ENCODE measurements at regions not wholly inside any gene's neighbourhood (a gene's known extent, or its start where the extent isn't known, plus 50 kb on each side); places are given as distances from the start of the nearest gene placed in this dataset.
A peak's percentile ranks its signal among the peaks of the same experiment; 100 is the strongest.
"Not testable (repeated sequence)": the region's sequence is repeated elsewhere in the genome, so short reads cannot be mapped to it uniquely, and the experiment has no call there.

- no peak overlapping the region for H3K4me3 ChIP-seq (ENCODE audit: low read length)
- ATAC-seq (no peak), DNase-seq (no peak)
- no peaks in the 10 kb centered on the region for H3K4me1 ChIP-seq (ENCODE audit: control insufficient read depth in 2 of 2, insufficient read depth in 2 of 2, low read length in 2 of 2)
- no peaks in the 10 kb centered on the region for H3K27me3 ChIP-seq (ENCODE audit: control insufficient read depth in 2 of 2, insufficient read depth in 2 of 2, low read length in 2 of 2)
- Mint-ChIP-seq H3K4me1 (no peaks in the 10 kb centered on the region), H3K27ac (no peak overlapping the region), H3K9me3 (peaks cover 0 to 16% (median 3%) of the 10 kb centered on the region in 11 donors), H3K4me3 (no peak overlapping the region), H3K27me3 (peaks cover 0 to 12% (median 9%) of the 10 kb centered on the region in 5 donors), H3K36me3 (no peaks in the 10 kb centered on the region)
- intact Hi-C loops (cut with micrococcal nuclease): no loop called here
- ChIA-PET CTCF (no interaction called here), POLR2A (no interaction called here)
- H3K9me3 ChIP-seq (ENCODE audit: control insufficient read depth in 2 of 3, low read length in 3 of 3): peaks cover 0 to 3% (median 0%) of the 10 kb centered on the region in 3 experiments
- H3K36me3 ChIP-seq (ENCODE audit: control insufficient read depth in 2 of 3, insufficient read depth in 3 of 3, low read length in 3 of 3): no peaks in the 10 kb centered on the region
- H3K27ac ChIP-seq (ENCODE audit: low read depth, low read length): no peak overlapping the region
Measured at GRCh38 chr13:111584870-111585269, 264.4 kb downstream of the TEX29 start.

- peaks cover 0 to 22% (median 9%) of the 10 kb centered on the region in 5 donors for H3K27me3 Mint-ChIP-seq
- ATAC-seq (no peak), DNase-seq (no peak)
- ChIA-PET POLR2A (no interaction called here), CTCF (no interaction called here)
- no peaks in the 10 kb centered on the region for H3K36me3 Mint-ChIP-seq
- H3K27ac Mint-ChIP-seq: no peak overlapping the region
- H3K4me3 Mint-ChIP-seq: no peak overlapping the region
- H3K4me1 Mint-ChIP-seq: peaks cover 0 to 2% (median 0%) of the 10 kb centered on the region in 7 donors
- peaks cover 0 to 17% (median 4%) of the 10 kb centered on the region in 11 donors for H3K9me3 Mint-ChIP-seq
- no peaks in the 10 kb centered on the region for H3K27me3 ChIP-seq (ENCODE audit: control insufficient read depth in 2 of 2, insufficient read depth in 2 of 2, low read length in 2 of 2)
- H3K9me3 ChIP-seq (ENCODE audit: control insufficient read depth in 2 of 3, low read length in 3 of 3): no peaks in the 10 kb centered on the region
- intact Hi-C loops (cut with micrococcal nuclease): no loop called here
- H3K36me3 ChIP-seq (ENCODE audit: control insufficient read depth in 2 of 3, insufficient read depth in 3 of 3, low read length in 3 of 3): no peaks in the 10 kb centered on the region
- no peak overlapping the region for H3K27ac ChIP-seq (ENCODE audit: low read depth, low read length)
- H3K4me1 ChIP-seq (ENCODE audit: control insufficient read depth in 2 of 2, insufficient read depth in 2 of 2, low read length in 2 of 2): no peaks in the 10 kb centered on the region
- H3K4me3 ChIP-seq (ENCODE audit: low read length): no peak overlapping the region
Measured at GRCh38 chr13:111586291-111586690, 265.8 kb downstream of the TEX29 start.

DNA sequence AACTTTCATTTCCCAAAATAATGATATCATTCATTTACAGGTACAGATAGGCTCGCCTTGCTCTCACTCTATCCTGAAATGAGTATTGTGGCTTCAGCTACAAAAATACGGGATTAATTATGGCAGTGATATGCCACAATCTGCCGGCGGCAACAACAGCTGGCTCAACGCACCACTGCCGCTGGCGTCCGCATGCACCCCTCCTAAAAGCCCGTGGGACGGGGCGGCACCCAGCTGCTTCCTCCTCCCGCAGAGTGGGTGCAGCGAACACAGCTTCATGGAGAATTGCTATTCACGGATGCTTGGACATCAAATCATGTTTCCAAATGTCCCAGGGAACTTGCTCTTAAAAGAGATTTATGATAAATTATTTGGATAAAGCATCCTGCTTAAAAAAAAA lies 266.8 kb downstream of the TEX29 start:
- peaks cover 0 to 2% (median 0%) of the 10 kb centered on the region in 7 donors for H3K4me1 Mint-ChIP-seq
- ChIA-PET CTCF (interaction anchor here (0.5 kb wide), 1 partner anchor 8 kb away, joined by 4 read pairs; no protein-coding TSS in a partner anchor), POLR2A (no interaction called here)
- no peaks in the 10 kb centered on the region for H3K36me3 Mint-ChIP-seq
- H3K27me3 Mint-ChIP-seq: peaks cover 0 to 22% (median 9%) of the 10 kb centered on the region in 5 donors
- no peaks in the 10 kb centered on the region for H3K27me3 ChIP-seq (ENCODE audit: control insufficient read depth in 2 of 2, insufficient read depth in 2 of 2, low read length in 2 of 2)
- H3K9me3 ChIP-seq (ENCODE audit: control insufficient read depth in 2 of 3, low read length in 3 of 3): no peaks in the 10 kb centered on the region
- peaks cover 0 to 13% (median 3%) of the 10 kb centered on the region in 11 donors for H3K9me3 Mint-ChIP-seq
- H3K27ac Mint-ChIP-seq: no peak overlapping the region
- H3K27ac ChIP-seq (ENCODE audit: low read depth, low read length): no peak overlapping the region
- H3K4me3 ChIP-seq (ENCODE audit: low read length): no peak overlapping the region
- no peaks in the 10 kb centered on the region for H3K4me1 ChIP-seq (ENCODE audit: control insufficient read depth in 2 of 2, insufficient read depth in 2 of 2, low read length in 2 of 2)
- no peaks in the 10 kb centered on the region for H3K36me3 ChIP-seq (ENCODE audit: control insufficient read depth in 2 of 3, insufficient read depth in 3 of 3, low read length in 3 of 3)
- intact Hi-C loops (cut with micrococcal nuclease): no loop called here
- ATAC-seq (no peak), DNase-seq (no peak)
- no peak overlapping the region for H3K4me3 Mint-ChIP-seq

DNA sequence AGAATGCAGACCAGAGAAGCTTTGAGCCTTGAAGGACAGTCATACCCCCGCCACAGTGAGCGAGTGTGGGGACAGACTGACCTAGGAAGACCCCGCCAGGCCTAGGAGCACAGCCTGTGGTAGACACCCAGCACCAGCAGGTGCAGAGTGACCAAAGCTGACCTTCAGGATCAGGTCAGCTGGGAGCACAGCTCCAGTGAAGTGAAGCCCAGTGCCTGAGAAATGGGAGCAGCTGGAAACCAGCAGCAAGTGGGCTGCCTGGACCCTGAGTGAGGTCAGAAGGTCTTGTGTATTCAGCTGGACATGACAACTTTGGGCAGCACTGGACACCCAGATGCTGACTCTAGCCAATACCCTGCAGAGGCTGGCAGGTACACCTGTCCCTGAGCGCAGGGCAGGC lies 268.9 kb downstream of the TEX29 start:
- H3K4me1 ChIP-seq (ENCODE audit: control insufficient read depth in 2 of 2, insufficient read depth in 2 of 2, low read length in 2 of 2): no peaks in the 10 kb centered on the region
- CTCF ChIA-PET: no interaction called here
- ATAC-seq (no peak), DNase-seq (no peak)
- no peak overlapping the region for H3K27ac ChIP-seq (ENCODE audit: low read depth, low read length)
- H3K36me3 Mint-ChIP-seq: no peaks in the 10 kb centered on the region
- no peaks in the 10 kb centered on the region for H3K36me3 ChIP-seq (ENCODE audit: control insufficient read depth in 2 of 3, insufficient read depth in 3 of 3, low read length in 3 of 3)
- intact Hi-C loops (cut with micrococcal nuclease): no loop called here
- POLR2A ChIA-PET: no interaction called here
- H3K4me1 Mint-ChIP-seq: peaks cover 0 to 2% (median 0%) of the 10 kb centered on the region in 7 donors
- no peaks in the 10 kb centered on the region for H3K27me3 ChIP-seq (ENCODE audit: control insufficient read depth in 2 of 2, insufficient read depth in 2 of 2, low read length in 2 of 2)
- no peak overlapping the region for H3K4me3 Mint-ChIP-seq
- no peak overlapping the region for H3K27ac Mint-ChIP-seq
- no peak overlapping the region for H3K4me3 ChIP-seq (ENCODE audit: low read length)
- peaks cover 0 to 22% (median 5%) of the 10 kb centered on the region in 5 donors for H3K27me3 Mint-ChIP-seq
- peaks cover 0 to 13% (median 4%) of the 10 kb centered on the region in 11 donors for H3K9me3 Mint-ChIP-seq
- no peaks in the 10 kb centered on the region for H3K9me3 ChIP-seq (ENCODE audit: control insufficient read depth in 2 of 3, low read length in 3 of 3)

DNA sequence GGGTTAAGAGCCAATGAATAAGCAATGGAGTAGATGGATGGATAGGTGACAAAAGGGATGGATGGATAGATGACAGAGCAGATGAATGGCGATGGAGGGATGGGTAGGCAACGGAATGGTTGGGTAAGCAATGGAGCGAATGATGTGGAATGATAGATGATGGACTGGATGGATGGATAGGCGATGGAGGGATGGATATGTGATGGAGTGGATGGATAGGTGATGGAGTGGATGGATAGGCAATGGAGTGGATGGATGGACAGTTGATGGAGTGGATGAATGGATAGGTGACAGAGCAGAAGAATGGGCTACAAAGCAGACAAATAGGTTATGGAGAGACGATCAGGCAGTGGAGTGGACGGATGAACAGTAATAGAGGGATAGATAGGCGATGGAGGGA lies 269.6 kb downstream of the TEX29 start:
- H3K36me3 ChIP-seq (ENCODE audit: control insufficient read depth in 2 of 3, insufficient read depth in 3 of 3, low read length in 3 of 3): no peaks in the 10 kb centered on the region
- peaks cover 0 to 22% (median 5%) of the 10 kb centered on the region in 5 donors for H3K27me3 Mint-ChIP-seq
- H3K9me3 Mint-ChIP-seq: peaks cover 0 to 13% (median 3%) of the 10 kb centered on the region in 11 donors
- H3K9me3 ChIP-seq (ENCODE audit: control insufficient read depth in 2 of 3, low read length in 3 of 3): no peaks in the 10 kb centered on the region
- H3K27me3 ChIP-seq (ENCODE audit: control insufficient read depth in 2 of 2, insufficient read depth in 2 of 2, low read length in 2 of 2): no peaks in the 10 kb centered on the region
- no peak overlapping the region for H3K4me3 Mint-ChIP-seq
- no peaks in the 10 kb centered on the region for H3K36me3 Mint-ChIP-seq
- no peak for ATAC-seq
- POLR2A ChIA-PET: no interaction called here
- H3K4me1 Mint-ChIP-seq: peaks cover 0 to 2% (median 0%) of the 10 kb centered on the region in 7 donors
- no peak for DNase-seq
- CTCF ChIA-PET: no interaction called here
- no peaks in the 10 kb centered on the region for H3K4me1 ChIP-seq (ENCODE audit: control insufficient read depth in 2 of 2, insufficient read depth in 2 of 2, low read length in 2 of 2)
- intact Hi-C loops (cut with micrococcal nuclease): no loop called here
- H3K4me3 ChIP-seq (ENCODE audit: low read length): no peak overlapping the region
- H3K27ac Mint-ChIP-seq: no peak overlapping the region
- H3K27ac ChIP-seq (ENCODE audit: low read depth, low read length): no peak overlapping the region

- Mint-ChIP-seq H3K4me1 (peaks cover 0 to 2% (median 0%) of the 10 kb centered on the region in 7 donors), H3K36me3 (no peaks in the 10 kb centered on the region), H3K9me3 (peaks cover 0 to 13% (median 3%) of the 10 kb centered on the region in 11 donors), H3K27ac (peak overlapping the region in 1 of 9 donors; percentile 9), H3K27me3 (peaks cover 0 to 22% (median 5%) of the 10 kb centered on the region in 5 donors), H3K4me3 (no peak overlapping the region)
- ChIA-PET POLR2A (no interaction called here), CTCF (no interaction called here)
- no peak for ATAC-seq
- Histone ChIP-seq H3K4me1 (ENCODE audit: control insufficient read depth in 2 of 2, insufficient read depth in 2 of 2, low read length in 2 of 2) (no peaks in the 10 kb centered on the region), H3K36me3 (ENCODE audit: control insufficient read depth in 2 of 3, insufficient read depth in 3 of 3, low read length in 3 of 3) (no peaks in the 10 kb centered on the region), H3K27me3 (ENCODE audit: control insufficient read depth in 2 of 2, insufficient read depth in 2 of 2, low read length in 2 of 2) (no peaks in the 10 kb centered on the region), H3K4me3 (ENCODE audit: low read length) (no peak overlapping the region), H3K9me3 (ENCODE audit: control insufficient read depth in 2 of 3, low read length in 3 of 3) (no peaks in the 10 kb centered on the region), H3K27ac (ENCODE audit: low read depth, low read length) (no peak overlapping the region)
- intact Hi-C loops (cut with micrococcal nuclease): no loop called here
- no peak for DNase-seq
Measured at GRCh38 chr13:111590796-111591195, 270.4 kb downstream of the TEX29 start.

GRCh38 chr13:111593490-111593889 lies 273.0 kb downstream of the TEX29 start:
- H3K9me3 Mint-ChIP-seq: peaks cover 0 to 13% (median 4%) of the 10 kb centered on the region in 11 donors
- H3K4me1 ChIP-seq (ENCODE audit: control insufficient read depth in 2 of 2, insufficient read depth in 2 of 2, low read length in 2 of 2); H3K36me3 ChIP-seq (ENCODE audit: control insufficient read depth in 2 of 3, insufficient read depth in 3 of 3, low read length in 3 of 3); DNase-seq; intact Hi-C loops (cut with micrococcal nuclease); H3K27ac ChIP-seq (ENCODE audit: low read depth, low read length); H3K4me1 Mint-ChIP-seq; H3K36me3 Mint-ChIP-seq; CTCF ChIA-PET; H3K4me3 ChIP-seq (ENCODE audit: low read length); ATAC-seq; H3K4me3 Mint-ChIP-seq; POLR2A ChIA-PET; H3K27me3 ChIP-seq (ENCODE audit: control insufficient read depth in 2 of 2, insufficient read depth in 2 of 2, low read length in 2 of 2); H3K27ac Mint-ChIP-seq; H3K9me3 ChIP-seq (ENCODE audit: control insufficient read depth in 2 of 3, low read length in 3 of 3): not testable (repeated sequence)
- H3K27me3 Mint-ChIP-seq: peaks cover 0 to 16% (median 0%) of the 10 kb centered on the region in 5 donors
